GM19438 (cell line): ENCODE measurements at regions not wholly inside any gene's neighbourhood (a gene's known extent, or its start where the extent isn't known, plus 50 kb on each side); places are given as distances from the start of the nearest gene placed in this dataset.
A peak's percentile ranks its signal among the peaks of the same experiment; 100 is the strongest.

Experiments used
- ATAC-seq: cut with Tn5 transposase; IDR thresholded peaks from one replicate; pipeline ENCODE4 v1.9.1; 2021; ENCODE audit warnings: low read depth; ENCODE audit not compliant: unreplicated experiment

GRCh38 chr6:141347906-141348492, 784.7 kb upstream of the GJE1 start:
- ATAC-seq: no peak

DNA sequence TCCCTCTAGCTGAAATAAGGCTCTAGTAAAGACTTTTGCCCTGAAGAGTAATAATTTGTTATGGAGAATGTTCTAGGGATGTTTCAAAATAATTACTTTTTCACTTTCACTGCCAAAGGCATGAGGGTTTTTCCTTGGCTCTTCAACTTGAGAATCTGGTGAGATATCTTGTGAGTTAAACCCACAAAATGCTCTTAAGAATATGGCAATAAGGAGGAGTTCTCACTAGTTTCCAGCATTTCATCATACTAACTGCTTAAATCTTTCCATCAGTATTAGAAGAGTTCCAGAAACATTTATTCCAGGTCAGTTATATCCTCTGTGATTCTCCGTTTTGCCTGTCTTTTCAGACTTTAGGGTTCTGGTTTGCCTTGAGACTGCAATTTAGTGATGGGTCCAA, 785.6 kb upstream of the GJE1 start:
- ATAC-seq: no peak

DNA sequence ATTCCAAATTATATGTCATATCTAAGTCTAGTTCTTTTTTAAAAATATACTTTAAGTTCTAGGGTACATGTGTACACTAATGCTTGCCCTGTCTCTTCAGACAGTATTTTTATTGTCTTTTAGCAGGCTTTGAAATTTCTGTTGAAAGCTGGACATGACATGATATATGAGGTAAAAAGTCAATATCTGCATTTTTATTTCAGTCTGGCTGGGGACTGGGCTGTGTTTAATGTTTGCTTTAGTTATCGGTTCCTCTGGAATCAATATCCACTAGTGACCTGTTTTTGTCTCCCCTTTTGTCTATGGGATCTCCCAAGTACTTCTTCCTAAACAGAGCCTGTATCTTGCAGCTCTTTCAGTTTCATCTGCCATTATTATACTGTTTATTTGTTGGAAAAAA, 786.2 kb upstream of the GJE1 start:
- no peak for ATAC-seq

DNA sequence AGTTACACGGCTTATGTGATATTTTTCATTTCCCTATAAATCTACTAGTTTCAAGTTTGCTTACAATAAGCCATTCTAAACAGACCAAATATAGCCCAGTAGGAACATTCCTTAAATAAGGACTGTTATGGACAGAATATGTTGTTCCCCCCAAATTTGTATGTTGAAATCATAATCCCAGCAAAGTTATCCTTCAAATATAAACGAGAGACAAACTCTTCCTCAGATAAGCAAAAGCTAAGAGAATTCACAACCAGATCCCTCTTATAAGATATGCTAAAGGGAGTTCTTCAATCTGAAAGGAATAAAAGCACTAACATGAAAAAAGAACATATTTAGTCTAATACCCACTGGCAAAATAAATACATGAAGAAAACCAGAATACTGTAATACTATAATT, 795.5 kb upstream of the GJE1 start:
- no peak for ATAC-seq

GRCh38 chr6:141335477-141336273, 797.0 kb upstream of the GJE1 start:
- ATAC-seq: no peak

GRCh38 chr6:141326925-141327324, 805.8 kb upstream of the GJE1 start:
- no peak for ATAC-seq

- ATAC-seq: no peak
Observed at GRCh38 chr6:141326426-141326825, 806.3 kb upstream of the GJE1 start.

DNA sequence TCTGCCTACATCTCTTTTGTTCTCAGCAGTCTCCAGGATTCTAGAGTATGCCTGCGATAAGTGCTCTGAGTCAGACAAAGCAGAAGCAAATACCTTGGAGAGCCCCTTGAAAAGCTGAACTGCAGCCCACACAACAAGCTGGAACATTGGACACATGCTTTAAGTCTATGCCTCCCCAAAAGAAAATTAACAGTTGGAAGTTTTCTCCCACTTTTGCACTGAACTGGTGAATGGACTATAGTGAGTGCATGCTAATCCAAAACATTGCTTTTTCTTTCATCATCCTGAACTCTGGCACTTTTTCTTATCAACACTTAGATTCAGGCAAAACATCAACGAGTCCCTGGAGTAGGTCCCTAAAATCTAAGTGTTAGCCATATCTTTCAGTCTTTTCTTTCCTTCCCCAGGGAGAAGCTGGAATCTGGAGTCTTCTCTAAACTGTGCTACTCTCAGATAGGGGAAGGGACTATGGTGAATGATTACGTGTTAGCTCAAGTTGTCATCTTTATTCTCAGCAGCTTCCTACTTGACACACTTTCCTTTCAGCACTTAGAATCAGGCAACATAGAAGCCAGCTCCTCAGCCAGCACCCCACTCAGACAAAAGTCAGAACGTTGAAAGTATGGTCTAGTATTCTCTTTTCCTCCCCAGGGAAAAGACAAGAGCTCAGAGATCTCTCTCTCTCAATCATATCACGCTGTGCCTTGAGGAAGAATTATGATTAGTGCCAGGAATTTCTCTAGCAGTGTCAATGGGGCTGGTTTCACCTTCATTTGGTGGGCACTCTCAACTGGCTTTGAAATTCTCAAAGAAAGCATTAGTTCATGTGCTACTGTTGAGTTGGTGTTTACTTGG, 811.0 kb upstream of the GJE1 start:
- no peak for ATAC-seq

DNA sequence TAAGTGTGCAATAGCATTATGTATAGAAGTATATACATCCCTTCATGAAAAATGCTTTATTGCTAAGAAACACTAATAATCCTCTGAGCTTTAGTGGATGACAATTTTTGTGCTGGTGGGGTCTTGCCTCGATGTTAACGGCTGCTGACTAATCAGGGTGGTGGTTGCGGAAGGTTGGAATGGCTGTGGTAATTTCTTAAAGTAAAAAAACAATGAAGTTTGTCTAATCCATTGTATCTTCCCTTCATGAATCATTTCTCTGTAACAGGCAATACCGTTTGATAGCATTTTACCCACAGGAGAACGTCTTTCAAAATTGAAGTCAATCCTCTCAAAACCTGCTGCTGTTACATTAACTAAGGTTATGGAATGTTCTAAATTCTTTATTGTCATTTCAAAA, 816.5 kb upstream of the GJE1 start:
- ATAC-seq: no peak

DNA sequence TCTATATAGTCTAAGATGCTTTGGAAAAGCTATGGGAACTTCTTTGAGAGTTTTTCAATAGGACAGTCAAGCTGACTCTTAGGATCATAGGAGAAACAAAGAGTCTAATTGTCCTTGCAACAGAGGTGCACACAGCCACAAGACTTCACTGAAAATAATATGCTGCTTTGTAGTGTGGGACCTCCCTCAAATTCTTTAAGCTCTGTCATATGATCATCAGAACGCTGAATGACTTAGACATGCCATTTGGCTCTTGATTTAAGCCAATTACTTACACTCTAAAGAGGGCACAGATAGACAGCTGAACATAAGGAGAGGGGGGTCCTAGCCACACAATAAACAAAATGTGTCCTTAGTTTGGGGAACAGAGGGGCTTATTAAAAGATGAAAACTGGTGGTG, 818.7 kb upstream of the GJE1 start:
- ATAC-seq: no peak

DNA sequence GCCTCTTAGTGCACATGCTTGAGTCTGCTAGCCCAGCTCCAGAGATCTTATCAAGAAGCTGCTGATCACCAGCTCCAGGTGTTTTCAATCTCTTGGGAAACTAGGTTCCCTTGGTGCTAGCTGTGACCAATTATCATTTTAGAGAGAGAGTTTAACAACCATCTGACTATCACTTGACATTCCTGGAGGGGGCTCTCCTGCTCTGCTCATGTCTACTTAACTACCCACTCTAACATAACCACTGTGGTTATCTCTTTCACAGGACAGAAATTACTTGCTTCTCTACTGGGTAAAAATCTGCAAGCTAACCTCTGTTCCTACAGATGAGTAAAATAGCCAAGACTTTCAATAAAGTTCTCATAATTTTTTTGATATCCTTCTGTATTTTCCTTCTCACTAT, 823.4 kb upstream of the GJE1 start:
- ATAC-seq: peak; percentile 68

GRCh38 chr6:141307309-141307998, 825.3 kb upstream of the GJE1 start:
- no peak for ATAC-seq

DNA sequence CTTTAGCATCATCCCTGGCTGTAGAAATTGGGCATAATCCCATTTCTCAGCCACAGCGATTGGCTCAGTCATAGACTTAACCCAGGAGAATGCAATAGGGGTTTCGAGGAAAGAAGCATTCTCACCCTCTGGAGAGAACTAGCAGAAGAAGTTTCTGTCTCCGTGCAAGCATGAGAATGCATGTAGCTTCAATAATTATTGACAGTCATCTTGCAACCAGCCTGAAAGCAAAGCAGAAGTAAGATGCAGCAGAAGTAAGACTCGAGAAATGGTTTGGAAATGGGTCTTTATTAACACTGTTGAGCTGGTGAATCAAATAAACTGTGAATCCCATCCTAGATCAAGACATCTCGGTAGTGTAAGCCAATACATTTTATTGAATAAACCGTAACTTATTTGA, 828.8 kb upstream of the GJE1 start:
- no peak for ATAC-seq

DNA sequence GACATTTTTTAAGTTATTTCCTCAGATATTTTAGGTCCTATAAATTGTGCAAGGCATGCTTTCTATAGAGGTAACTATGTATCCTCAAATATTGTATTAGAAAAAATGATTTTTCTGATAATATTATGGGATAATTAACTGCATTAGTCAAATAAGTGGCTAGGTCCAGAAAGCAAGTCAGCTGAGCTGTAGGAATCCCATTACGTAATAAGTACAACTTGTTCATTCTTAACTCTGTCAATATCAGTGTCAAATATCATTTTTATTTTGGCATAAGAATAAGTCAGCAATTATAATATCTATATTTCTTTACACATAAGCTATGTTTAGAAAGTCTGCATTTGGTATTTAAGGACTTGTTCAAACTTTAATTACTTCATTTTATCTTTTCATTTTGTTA, 830.9 kb upstream of the GJE1 start:
- ATAC-seq: no peak

DNA sequence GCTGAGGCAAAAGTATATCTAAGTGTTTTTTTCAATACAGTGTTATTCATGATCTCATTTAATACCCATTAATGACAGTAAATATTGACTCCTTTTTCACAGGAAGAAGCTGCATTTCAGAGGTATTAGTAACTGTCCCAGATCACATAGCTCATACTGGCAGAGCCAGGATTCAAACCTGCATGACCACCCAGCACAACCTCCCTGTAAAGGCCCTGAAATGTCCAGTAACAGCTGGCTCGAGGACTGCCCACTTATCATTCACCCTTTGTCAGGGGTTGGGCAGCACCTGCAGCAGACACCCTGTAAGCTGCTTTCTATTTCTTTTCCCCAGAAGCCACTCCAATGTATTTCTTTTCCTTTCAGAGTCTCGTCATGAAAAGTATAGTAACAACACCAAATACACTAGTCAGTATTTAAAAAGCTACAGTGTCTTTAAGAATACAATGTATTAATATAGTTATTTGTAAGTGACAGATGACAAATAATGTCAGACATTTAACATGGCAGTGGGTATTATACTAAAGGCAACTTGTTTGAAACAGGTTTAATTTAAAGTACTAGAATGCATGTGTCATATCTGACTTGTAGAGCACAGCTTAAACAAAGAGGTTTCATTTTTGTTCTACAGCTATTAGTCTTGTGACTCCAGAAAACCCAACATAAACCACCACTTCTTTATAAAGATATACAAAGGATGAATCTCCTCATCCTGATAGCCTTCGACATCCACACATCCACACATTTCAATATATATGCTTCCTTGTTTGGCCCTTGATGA, 841.6 kb upstream of the GJE1 start:
- no peak for ATAC-seq

GRCh38 chr6:141288947-141289346, 843.8 kb upstream of the GJE1 start:
- no peak for ATAC-seq

GRCh38 chr6:141282263-141282662, 850.5 kb upstream of the GJE1 start:
- no peak for ATAC-seq

DNA sequence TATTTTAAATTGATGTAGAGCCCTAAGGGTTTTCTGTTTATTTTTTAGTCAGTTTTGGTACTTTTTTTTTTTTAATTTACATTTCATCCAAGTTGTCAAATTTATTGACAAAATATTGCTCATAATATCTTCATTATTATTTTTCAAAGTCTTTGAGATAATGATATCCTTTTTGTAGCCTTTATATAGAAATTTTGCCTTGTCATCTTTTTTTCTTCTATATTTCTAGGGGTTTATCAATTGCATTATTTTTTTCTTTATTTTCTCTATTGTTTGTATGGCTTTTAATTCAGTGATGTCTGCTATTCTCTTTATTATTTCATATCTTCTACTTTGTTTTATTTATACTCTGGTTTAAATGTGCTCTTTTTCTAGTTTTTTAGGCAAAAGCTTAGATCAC, 863.0 kb upstream of the GJE1 start:
- ATAC-seq: no peak

DNA sequence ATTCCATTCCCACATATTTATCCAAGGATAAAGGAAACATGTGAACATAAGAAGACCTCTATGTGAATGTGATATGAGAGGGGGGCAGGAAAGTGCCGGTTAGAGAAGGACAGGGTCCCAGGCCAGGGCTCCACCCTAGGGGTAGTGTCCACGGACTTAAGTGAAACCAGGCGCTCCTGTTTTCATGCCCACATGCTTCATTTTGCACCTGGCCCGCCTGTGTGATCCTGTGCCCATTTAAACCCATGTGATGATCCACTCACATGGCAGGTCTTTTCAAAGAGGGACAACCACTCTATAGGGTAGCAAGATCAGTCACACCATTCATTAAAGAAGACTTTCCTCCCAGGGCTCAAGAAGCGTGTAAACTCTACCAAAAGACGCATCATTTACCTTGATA, 865.3 kb upstream of the GJE1 start:
- no peak for ATAC-seq
